ENCODE measurements at regions not wholly inside any gene's neighbourhood (a gene's known extent, or its start where the extent isn't known, plus 50 kb on each side); places are given as distances from the start of the nearest gene placed in this dataset.

DNA sequence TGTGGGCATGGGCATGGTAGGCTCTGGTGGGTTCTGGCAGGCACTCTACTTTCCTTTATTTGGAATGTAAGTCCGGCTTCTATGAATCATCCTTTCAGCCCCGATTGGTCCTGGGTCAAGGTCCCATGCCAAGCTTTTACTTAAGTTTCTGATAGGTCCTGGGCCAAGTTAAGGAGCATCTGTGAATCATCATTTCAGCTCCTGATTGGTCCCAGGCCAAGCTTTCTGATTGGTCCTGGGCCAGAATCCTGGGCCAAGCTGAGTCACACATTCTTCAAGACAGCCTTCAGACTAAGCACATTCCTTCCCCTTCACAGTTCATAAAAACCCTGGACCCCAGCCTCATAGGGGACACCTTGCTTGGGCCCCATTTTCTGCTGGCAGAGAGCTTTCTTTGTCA is 231.0 kb upstream of the EYS start:
- TF ChIP-seq TAF1 (IDR thresholded peaks at IDR 0.05; ENCODE audit: borderline replicate concordance, insufficient read depth, low read length): no peak

DNA sequence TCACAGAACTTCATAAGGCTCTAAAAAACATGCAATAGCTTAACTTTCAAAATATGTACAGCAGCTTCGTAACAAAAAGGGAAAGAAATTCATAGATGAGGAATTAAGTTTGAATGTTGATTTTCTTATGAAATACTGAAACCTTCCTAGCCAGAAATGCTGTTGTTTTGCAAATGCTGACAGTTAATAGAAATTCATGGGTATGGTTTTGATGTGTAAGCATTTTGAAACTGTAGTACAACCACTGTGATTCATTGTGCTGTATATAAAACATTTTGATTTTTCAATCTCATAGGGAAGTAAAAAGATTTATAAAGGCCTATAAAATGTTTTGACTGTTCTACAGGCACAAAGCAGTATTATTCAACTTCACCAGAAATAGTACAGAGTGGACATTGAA is 228.4 kb upstream of the EYS start:
- TF ChIP-seq SIN3A (IDR thresholded peaks at IDR 0.05; ENCODE audit: borderline replicate concordance, insufficient read depth, low read length): no peak
- TF ChIP-seq FOXP2 (optimal IDR thresholded peaks at IDR 0.05; ENCODE audit: borderline replicate concordance, extremely low read depth, extremely low read length, insufficient read depth): no peak
- TF ChIP-seq POLR2AphosphoS5 (IDR thresholded peaks at IDR 0.05; ENCODE audit: low read depth, low read length): no peak
- no peak for TF ChIP-seq TAF1 (IDR thresholded peaks at IDR 0.05; ENCODE audit: borderline replicate concordance, insufficient read depth, low read length)
- TF ChIP-seq, protein P1, sequence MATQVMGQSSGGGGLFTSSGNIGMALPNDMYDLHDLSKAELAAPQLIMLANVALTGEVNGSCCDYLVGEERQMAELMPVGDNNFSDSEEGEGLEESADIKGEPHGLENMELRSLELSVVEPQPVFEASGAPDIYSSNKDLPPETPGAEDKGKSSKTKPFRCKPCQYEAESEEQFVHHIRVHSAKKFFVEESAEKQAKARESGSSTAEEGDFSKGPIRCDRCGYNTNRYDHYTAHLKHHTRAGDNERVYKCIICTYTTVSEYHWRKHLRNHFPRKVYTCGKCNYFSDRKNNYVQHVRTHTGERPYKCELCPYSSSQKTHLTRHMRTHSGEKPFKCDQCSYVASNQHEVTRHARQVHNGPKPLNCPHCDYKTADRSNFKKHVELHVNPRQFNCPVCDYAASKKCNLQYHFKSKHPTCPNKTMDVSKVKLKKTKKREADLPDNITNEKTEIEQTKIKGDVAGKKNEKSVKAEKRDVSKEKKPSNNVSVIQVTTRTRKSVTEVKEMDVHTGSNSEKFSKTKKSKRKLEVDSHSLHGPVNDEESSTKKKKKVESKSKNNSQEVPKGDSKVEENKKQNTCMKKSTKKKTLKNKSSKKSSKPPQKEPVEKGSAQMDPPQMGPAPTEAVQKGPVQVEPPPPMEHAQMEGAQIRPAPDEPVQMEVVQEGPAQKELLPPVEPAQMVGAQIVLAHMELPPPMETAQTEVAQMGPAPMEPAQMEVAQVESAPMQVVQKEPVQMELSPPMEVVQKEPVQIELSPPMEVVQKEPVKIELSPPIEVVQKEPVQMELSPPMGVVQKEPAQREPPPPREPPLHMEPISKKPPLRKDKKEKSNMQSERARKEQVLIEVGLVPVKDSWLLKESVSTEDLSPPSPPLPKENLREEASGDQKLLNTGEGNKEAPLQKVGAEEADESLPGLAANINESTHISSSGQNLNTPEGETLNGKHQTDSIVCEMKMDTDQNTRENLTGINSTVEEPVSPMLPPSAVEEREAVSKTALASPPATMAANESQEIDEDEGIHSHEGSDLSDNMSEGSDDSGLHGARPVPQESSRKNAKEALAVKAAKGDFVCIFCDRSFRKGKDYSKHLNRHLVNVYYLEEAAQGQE (IDR thresholded peaks at IDR 0.05; ENCODE audit: insufficient read depth in 1 of 2, low read depth in 2 of 2, low read length in 2 of 2): no peak

DNA sequence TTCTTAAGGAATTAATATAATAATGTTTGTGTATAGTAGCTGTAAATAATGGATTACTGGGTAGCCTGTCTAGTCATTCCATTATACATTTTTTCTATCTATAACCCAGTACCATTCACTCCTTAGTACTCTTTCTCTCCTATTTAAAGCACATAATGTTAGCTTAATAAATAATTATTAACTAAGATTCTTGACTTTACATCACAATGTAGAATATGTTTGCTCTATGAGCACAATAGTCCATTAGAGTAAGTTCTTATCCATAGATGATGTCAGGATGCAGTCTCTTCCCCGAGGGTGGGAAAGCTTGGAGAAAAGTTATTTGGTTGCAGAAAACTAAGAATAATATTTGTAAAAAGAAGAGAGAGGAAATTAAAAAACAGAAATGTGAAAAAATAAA is 226.4 kb upstream of the EYS start:
- no peak for TF ChIP-seq TAF1 (IDR thresholded peaks at IDR 0.05; ENCODE audit: borderline replicate concordance, insufficient read depth, low read length)
- no peak for TF ChIP-seq POLR2AphosphoS5 (IDR thresholded peaks at IDR 0.05; ENCODE audit: low read depth, low read length)
- TF ChIP-seq, protein P1 (IDR thresholded peaks at IDR 0.05; ENCODE audit: insufficient read depth in 1 of 2, low read depth in 2 of 2, low read length in 2 of 2): no peak
- TF ChIP-seq SIN3A (IDR thresholded peaks at IDR 0.05; ENCODE audit: borderline replicate concordance, insufficient read depth, low read length): no peak
- TF ChIP-seq FOXP2 (optimal IDR thresholded peaks at IDR 0.05; ENCODE audit: borderline replicate concordance, extremely low read depth, extremely low read length, insufficient read depth): no peak

DNA sequence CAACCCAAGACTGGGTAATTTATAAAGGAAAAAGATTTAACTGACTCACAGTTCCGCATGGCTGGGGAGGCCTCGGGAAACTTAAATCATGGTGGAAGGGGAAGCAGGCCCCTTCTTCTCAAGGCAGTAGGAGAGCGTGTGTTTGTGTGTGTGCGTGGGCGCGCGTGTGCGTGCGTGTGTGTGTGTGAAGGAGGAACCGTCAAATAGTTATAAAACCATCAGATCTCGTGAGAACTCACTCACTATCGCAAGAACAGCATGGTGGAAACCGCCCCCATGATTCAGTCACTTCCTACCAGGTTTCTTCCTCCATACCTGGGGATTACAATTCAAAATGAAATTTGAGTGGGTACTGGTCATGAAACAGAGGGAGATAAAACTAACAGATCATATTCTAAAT is 220.1 kb upstream of the EYS start:
- no peak for TF ChIP-seq SIN3A (IDR thresholded peaks at IDR 0.05; ENCODE audit: borderline replicate concordance, insufficient read depth, low read length)
- TF ChIP-seq, protein P1 (IDR thresholded peaks at IDR 0.05; ENCODE audit: insufficient read depth in 1 of 2, low read depth in 2 of 2, low read length in 2 of 2): no peak
- no peak for TF ChIP-seq FOXP2 (optimal IDR thresholded peaks at IDR 0.05; ENCODE audit: borderline replicate concordance, extremely low read depth, extremely low read length, insufficient read depth)
- TF ChIP-seq TAF1 (IDR thresholded peaks at IDR 0.05; ENCODE audit: borderline replicate concordance, insufficient read depth, low read length): no peak
- TF ChIP-seq POLR2AphosphoS5 (IDR thresholded peaks at IDR 0.05; ENCODE audit: low read depth, low read length): no peak

DNA sequence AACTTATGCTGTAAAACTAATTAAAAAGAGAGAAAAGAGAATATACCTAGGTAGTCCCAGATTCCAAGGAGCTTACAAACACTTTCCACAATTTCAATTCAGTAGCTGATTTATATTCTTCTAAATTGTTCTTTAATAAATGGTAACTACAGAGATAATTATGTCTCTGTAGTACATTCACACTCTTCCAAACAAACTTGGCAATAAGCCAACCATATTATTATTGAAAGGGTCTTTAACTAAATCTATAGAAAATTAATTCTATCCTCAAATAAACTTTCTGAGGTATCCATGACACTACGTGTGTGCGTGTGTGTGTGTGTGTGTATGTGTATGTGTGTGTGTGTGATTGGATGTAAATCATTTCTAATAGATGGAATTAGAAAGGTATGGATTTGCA is 217.4 kb upstream of the EYS start:
- TF ChIP-seq POLR2AphosphoS5 (IDR thresholded peaks at IDR 0.05; ENCODE audit: low read depth, low read length) (no peak), TAF1 (IDR thresholded peaks at IDR 0.05; ENCODE audit: borderline replicate concordance, insufficient read depth, low read length) (no peak), FOXP2 (optimal IDR thresholded peaks at IDR 0.05; ENCODE audit: borderline replicate concordance, extremely low read depth, extremely low read length, insufficient read depth) (no peak), SIN3A (IDR thresholded peaks at IDR 0.05; ENCODE audit: borderline replicate concordance, insufficient read depth, low read length) (no peak)
- TF ChIP-seq, protein P1 (IDR thresholded peaks at IDR 0.05; ENCODE audit: insufficient read depth in 1 of 2, low read depth in 2 of 2, low read length in 2 of 2): no peak
